PC-3 (cell line): ENCODE measurements at regions not wholly inside any gene's neighbourhood (a gene's known extent, or its start where the extent isn't known, plus 50 kb on each side); places are given as distances from the start of the nearest gene placed in this dataset.

Source experiments
- ATAC-seq: fragments of 200-7000 bp; cut with Tn5 transposase; 2 replicates; pipeline ENCODE4 v1.9.1; 2020; ENCODE audit warnings: mild to moderate bottlenecking, moderate library complexity
- BruUV-seq: library from RNA; stranded (reverse); fragments of 400-500 nt; replicated peaks from 2 replicates; lab custom pipeline; 2021; lab: Mats Ljungman, UMichigan
- CTCF ChIA-PET: fragments of 300-600 bp; sonication (Branson Sonifier 250); formaldehyde crosslinking; loops from one replicate; lab custom pipeline; 2022; ENCODE audit warnings: antibody characterized with exemption; lab: Charles Lee
- POLR2A ChIA-PET: fragments of 300-600 bp; sonication (Branson Sonifier 250); formaldehyde crosslinking; loops from one replicate; lab custom pipeline; 2022; ENCODE audit warnings: antibody characterized with exemption; ENCODE audit not compliant: unreplicated experiment; lab: Charles Lee
- DNase-seq: peaks from one replicate; pipeline ENCODE4 v3.0.0-alpha.2; 2015
- H2AFZ ChIP-seq: fragments of 300-600 bp; sonication (generic); 2 replicates; pipeline ENCODE4 v1.6.0; 2016; ENCODE audit warnings: antibody characterized with exemption, low read length
- H3F3A ChIP-seq: fragments of 300-600 bp; sonication (generic); one replicate; pipeline ENCODE4 v1.6.0; 2017; ENCODE audit warnings: antibody characterized with exemption, low read length, control low read depth, mild to moderate bottlenecking; ENCODE audit not compliant: unreplicated experiment
- H3K27ac ChIP-seq: fragments of 300-600 bp; sonication (generic); 2 replicates; pipeline ENCODE4 v1.5.1; 2016; ENCODE audit warnings: mild to moderate bottlenecking, low read length
- H3K27me3 ChIP-seq: fragments of 300-600 bp; sonication (generic); 2 replicates; pipeline ENCODE4 v1.6.1; 2016; ENCODE audit warnings: low read length, mixed read lengths
- H3K36me3 ChIP-seq: fragments of 300-600 bp; sonication (generic); 2 replicates; pipeline ENCODE4 v1.6.1; 2016; ENCODE audit warnings: low read depth, mixed run types, low read length, mixed read lengths
- H3K4me1 ChIP-seq: fragments of 300-600 bp; sonication (generic); 2 replicates; pipeline ENCODE4 v1.5.1; 2016; ENCODE audit warnings: low read length; ENCODE audit not compliant: insufficient read depth
- H3K4me2 ChIP-seq: fragments of 300-600 bp; sonication (generic); 2 replicates; pipeline ENCODE4 v1.6.0; 2016; ENCODE audit warnings: low read length
- H3K4me3 ChIP-seq: fragments of 300-600 bp; sonication (generic); 2 replicates; pipeline ENCODE4 v1.5.1; 2016; ENCODE audit warnings: mild to moderate bottlenecking, low read length, mixed read lengths
- H3K79me2 ChIP-seq: fragments of 300-600 bp; sonication (generic); 2 replicates; pipeline ENCODE4 v1.6.1; 2017; ENCODE audit warnings: low read length, mixed read lengths
- H3K9ac ChIP-seq: fragments of 300-600 bp; sonication (generic); 2 replicates; pipeline ENCODE4 v1.6.0; 2016; ENCODE audit warnings: mild to moderate bottlenecking, low read length
- H3K9me2 ChIP-seq: fragments of 300-600 bp; sonication (generic); replicated peaks from 2 replicates; pipeline ENCODE4 v1.6.1; 2016; ENCODE audit warnings: mixed run types, low read length, mixed read lengths
- H3K9me3 ChIP-seq: fragments of 300-600 bp; sonication (generic); 2 replicates; pipeline ENCODE4 v1.6.1; 2016; ENCODE audit warnings: low read length, mixed read lengths
- H4K20me1 ChIP-seq: fragments of 300-600 bp; sonication (generic); 2 replicates; pipeline ENCODE4 v1.6.1; 2016; ENCODE audit warnings: low read length, mixed read lengths
- EZH2 ChIP-seq: fragments of 300-600 bp; sonication (generic); IDR thresholded peaks from one replicate; pipeline ENCODE4 v1.6.1; 2017; ENCODE audit warnings: antibody characterized with exemption, mild to moderate bottlenecking, low read length; ENCODE audit not compliant: unreplicated experiment
- EZH2phosphoT487 ChIP-seq: fragments of 300-600 bp; sonication (generic); IDR thresholded peaks from 2 replicates; pipeline ENCODE4 v1.6.1; 2018; ENCODE audit warnings: mild to moderate bottlenecking, antibody characterized with exemption, low read length, borderline replicate concordance
- intact Hi-C: fragments of 100-400 bp; cut with micrococcal nuclease; formaldehyde crosslinking; loops from 2 replicates; pipeline ENCODE4 v1.9.0; 2023
- TF ChIP-seq, protein P1 (sequence below): fragments of 300-600 bp; sonication (generic); conservative IDR thresholded peaks from 2 replicates; pipeline ENCODE4 v1.5.1; 2017; ENCODE audit warnings: antibody characterized with exemption, low read depth, mild to moderate bottlenecking, low read length

- intact Hi-C loops: no loop called here
- Histone ChIP-seq H3K36me3 (no peaks in the 10 kb centered on the region), H3K9ac (no peak overlapping the region), H4K20me1 (no peaks in the 10 kb centered on the region), H3K4me3 (no peak overlapping the region), H2AFZ (no peak overlapping the region), H3K9me3 (no peaks in the 10 kb centered on the region), H3K4me2 (no peak overlapping the region), H3K27ac (no peak overlapping the region), H3K79me2 (no peaks in the 10 kb centered on the region), H3F3A (no peaks in the 10 kb centered on the region), H3K9me2 (no peaks in the 10 kb centered on the region), H3K4me1 (no peaks in the 10 kb centered on the region), H3K27me3 (no peaks in the 10 kb centered on the region)
- DNase-seq (no peak), ATAC-seq (no peak)
- CTCF ChIA-PET: no interaction called here
- BruUV-seq: no TSS peak
- POLR2A ChIA-PET: no interaction called here
- TF ChIP-seq, protein P1, sequence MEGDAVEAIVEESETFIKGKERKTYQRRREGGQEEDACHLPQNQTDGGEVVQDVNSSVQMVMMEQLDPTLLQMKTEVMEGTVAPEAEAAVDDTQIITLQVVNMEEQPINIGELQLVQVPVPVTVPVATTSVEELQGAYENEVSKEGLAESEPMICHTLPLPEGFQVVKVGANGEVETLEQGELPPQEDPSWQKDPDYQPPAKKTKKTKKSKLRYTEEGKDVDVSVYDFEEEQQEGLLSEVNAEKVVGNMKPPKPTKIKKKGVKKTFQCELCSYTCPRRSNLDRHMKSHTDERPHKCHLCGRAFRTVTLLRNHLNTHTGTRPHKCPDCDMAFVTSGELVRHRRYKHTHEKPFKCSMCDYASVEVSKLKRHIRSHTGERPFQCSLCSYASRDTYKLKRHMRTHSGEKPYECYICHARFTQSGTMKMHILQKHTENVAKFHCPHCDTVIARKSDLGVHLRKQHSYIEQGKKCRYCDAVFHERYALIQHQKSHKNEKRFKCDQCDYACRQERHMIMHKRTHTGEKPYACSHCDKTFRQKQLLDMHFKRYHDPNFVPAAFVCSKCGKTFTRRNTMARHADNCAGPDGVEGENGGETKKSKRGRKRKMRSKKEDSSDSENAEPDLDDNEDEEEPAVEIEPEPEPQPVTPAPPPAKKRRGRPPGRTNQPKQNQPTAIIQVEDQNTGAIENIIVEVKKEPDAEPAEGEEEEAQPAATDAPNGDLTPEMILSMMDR: no peak
- no peak for TF ChIP-seq EZH2
Observed at GRCh38 chr3:137343283-137343682, 385.5 kb downstream of the IL20RB start.

DNA sequence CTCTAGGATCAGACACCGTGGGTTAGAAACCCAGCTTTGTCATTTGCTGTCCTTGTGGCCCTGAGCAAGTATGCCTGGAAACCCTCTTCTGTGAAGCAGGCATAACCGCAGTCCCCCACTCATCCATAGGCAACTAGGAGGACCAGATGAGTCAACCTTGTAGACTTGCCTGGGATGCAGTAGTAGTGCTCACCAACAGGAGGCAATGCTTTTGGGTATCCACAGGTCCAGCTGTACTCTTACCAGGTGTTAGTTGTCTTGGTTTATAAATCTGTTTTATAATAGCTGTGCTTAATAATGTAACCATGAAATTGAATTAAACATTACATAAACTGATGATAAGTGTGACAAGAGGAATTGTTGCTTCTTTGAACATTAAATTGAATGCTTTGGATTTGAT is 389.3 kb downstream of the IL20RB start:
- ChIA-PET CTCF (no interaction called here), POLR2A (no interaction called here)
- H3K4me3 ChIP-seq: no peak overlapping the region
- no peak overlapping the region for H3K9ac ChIP-seq
- no peak overlapping the region for H3K4me2 ChIP-seq
- H3K9me2 ChIP-seq: no peaks in the 10 kb centered on the region
- no peaks in the 10 kb centered on the region for H3K27me3 ChIP-seq
- no peaks in the 10 kb centered on the region for H3K4me1 ChIP-seq
- H2AFZ ChIP-seq: no peak overlapping the region
- no peaks in the 10 kb centered on the region for H3K36me3 ChIP-seq
- no peaks in the 10 kb centered on the region for H3K79me2 ChIP-seq
- ATAC-seq (no peak), DNase-seq (no peak)
- no peaks in the 10 kb centered on the region for H3F3A ChIP-seq
- intact Hi-C loops: no loop called here
- TF ChIP-seq EZH2: no peak
- TF ChIP-seq, protein P1: no peak
- TF ChIP-seq EZH2phosphoT487: no peak
- BruUV-seq: no TSS peak
- H4K20me1 ChIP-seq: no peaks in the 10 kb centered on the region
- no peak overlapping the region for H3K27ac ChIP-seq
- H3K9me3 ChIP-seq: no peaks in the 10 kb centered on the region

DNA sequence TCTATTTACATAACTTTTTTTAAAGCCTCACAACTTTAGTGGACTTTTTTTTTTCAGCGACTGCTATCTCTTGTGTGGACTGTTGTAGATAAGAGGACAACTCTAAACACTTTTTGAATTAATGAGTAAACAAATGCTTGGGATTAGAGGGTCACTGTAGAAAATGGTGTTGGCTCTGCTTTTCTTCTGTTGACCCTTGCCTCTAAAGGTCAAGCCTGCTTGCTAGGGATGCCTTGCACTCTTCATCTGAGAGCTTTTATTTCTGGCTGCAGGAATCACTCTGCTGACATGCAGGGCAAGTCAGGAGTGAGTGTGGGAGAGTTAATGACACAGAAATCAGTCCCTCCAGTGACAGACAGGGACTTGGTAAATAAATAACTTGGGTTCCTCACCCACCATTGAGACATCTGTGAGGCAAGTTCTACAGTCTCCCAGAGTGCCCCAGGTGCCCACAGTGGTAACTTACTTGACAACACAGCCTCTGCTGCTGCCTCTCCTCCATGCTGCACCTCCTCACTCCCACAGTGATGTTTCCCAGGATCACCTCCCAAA is 390.1 kb downstream of the IL20RB start:
- no peak for ATAC-seq
- H2AFZ ChIP-seq: no peak overlapping the region
- no peak overlapping the region for H3K4me2 ChIP-seq
- no peaks in the 10 kb centered on the region for H3K27me3 ChIP-seq
- H4K20me1 ChIP-seq: no peaks in the 10 kb centered on the region
- H3K36me3 ChIP-seq: no peaks in the 10 kb centered on the region
- POLR2A ChIA-PET: no interaction called here
- no peak overlapping the region for H3K9ac ChIP-seq
- H3K27ac ChIP-seq: no peak overlapping the region
- H3K4me1 ChIP-seq: no peaks in the 10 kb centered on the region
- DNase-seq: no peak
- no TSS peak for BruUV-seq
- CTCF ChIA-PET: no interaction called here
- no peaks in the 10 kb centered on the region for H3K79me2 ChIP-seq
- no peaks in the 10 kb centered on the region for H3K9me3 ChIP-seq
- H3F3A ChIP-seq: no peaks in the 10 kb centered on the region
- TF ChIP-seq, protein P1: no peak
- no peak for TF ChIP-seq EZH2
- no peak for TF ChIP-seq EZH2phosphoT487
- H3K9me2 ChIP-seq: no peaks in the 10 kb centered on the region
- H3K4me3 ChIP-seq: no peak overlapping the region
- intact Hi-C loops: no loop called here
